ENCODE measurements at regions not wholly inside any gene's neighbourhood (a gene's known extent, or its start where the extent isn't known, plus 50 kb on each side); places are given as distances from the start of the nearest gene placed in this dataset.

GRCh38 chr10:43715334-43715733 is 66.7 kb upstream of the ZNF32 start:
- no peaks in the 10 kb centered on the region for H3K4me1 ChIP-seq (ENCODE audit: insufficient read depth, low read length)
- H3K4me3 ChIP-seq (ENCODE audit: low read depth in 1 of 2, low read length in 2 of 2): no peak overlapping the region
- no peaks in the 10 kb centered on the region for H3K9me3 ChIP-seq (ENCODE audit: insufficient read depth, low read length, severe bottlenecking)
- no peaks in the 10 kb centered on the region for H4K20me1 ChIP-seq (ENCODE audit: insufficient read depth, low read length)
- ATAC-seq (ENCODE audit: insufficient read depth, low read depth) (no peak), DNase-seq (no peak)
- no peak overlapping the region for H2AFZ ChIP-seq (ENCODE audit: low read depth, low read length)
- no peak overlapping the region for H3K9ac ChIP-seq (ENCODE audit: low read depth, low read length)
- no peaks in the 10 kb centered on the region for H3K27me3 ChIP-seq (ENCODE audit: insufficient read depth, low read length, poor library complexity)
- TF ChIP-seq, protein P1, sequence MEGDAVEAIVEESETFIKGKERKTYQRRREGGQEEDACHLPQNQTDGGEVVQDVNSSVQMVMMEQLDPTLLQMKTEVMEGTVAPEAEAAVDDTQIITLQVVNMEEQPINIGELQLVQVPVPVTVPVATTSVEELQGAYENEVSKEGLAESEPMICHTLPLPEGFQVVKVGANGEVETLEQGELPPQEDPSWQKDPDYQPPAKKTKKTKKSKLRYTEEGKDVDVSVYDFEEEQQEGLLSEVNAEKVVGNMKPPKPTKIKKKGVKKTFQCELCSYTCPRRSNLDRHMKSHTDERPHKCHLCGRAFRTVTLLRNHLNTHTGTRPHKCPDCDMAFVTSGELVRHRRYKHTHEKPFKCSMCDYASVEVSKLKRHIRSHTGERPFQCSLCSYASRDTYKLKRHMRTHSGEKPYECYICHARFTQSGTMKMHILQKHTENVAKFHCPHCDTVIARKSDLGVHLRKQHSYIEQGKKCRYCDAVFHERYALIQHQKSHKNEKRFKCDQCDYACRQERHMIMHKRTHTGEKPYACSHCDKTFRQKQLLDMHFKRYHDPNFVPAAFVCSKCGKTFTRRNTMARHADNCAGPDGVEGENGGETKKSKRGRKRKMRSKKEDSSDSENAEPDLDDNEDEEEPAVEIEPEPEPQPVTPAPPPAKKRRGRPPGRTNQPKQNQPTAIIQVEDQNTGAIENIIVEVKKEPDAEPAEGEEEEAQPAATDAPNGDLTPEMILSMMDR (IDR thresholded peaks at IDR 0.05; ENCODE audit: borderline replicate concordance, extremely low read depth, low read length, poor library complexity, severe bottlenecking): no peak
- no peak for TF ChIP-seq EZH2 (IDR thresholded peaks at IDR 0.05; ENCODE audit: borderline replicate concordance, low read depth, low read length, severe bottlenecking)
- no peaks in the 10 kb centered on the region for H3K36me3 ChIP-seq (ENCODE audit: insufficient read depth, low read length)
- no peak overlapping the region for H3K27ac ChIP-seq (ENCODE audit: low read length)
- no peak overlapping the region for H3K4me2 ChIP-seq (ENCODE audit: insufficient read depth, low read length)
- H3K79me2 ChIP-seq (ENCODE audit: insufficient read depth, low read length): no peaks in the 10 kb centered on the region

GRCh38 chr10:43712821-43713584 is 64.3 kb upstream of the ZNF32 start:
- no peak for TF ChIP-seq EZH2 (IDR thresholded peaks at IDR 0.05; ENCODE audit: borderline replicate concordance, low read depth, low read length, severe bottlenecking)
- ATAC-seq (ENCODE audit: insufficient read depth, low read depth): no peak
- Histone ChIP-seq H2AFZ (ENCODE audit: low read depth, low read length) (no peak overlapping the region), H3K4me3 (ENCODE audit: low read depth in 1 of 2, low read length in 2 of 2) (no peak overlapping the region), H3K27me3 (ENCODE audit: insufficient read depth, low read length, poor library complexity) (no peaks in the 10 kb centered on the region), H4K20me1 (ENCODE audit: insufficient read depth, low read length) (no peaks in the 10 kb centered on the region), H3K36me3 (ENCODE audit: insufficient read depth, low read length) (no peaks in the 10 kb centered on the region), H3K27ac (ENCODE audit: low read length) (no peak overlapping the region), H3K9me3 (ENCODE audit: insufficient read depth, low read length, severe bottlenecking) (no peaks in the 10 kb centered on the region), H3K4me1 (ENCODE audit: insufficient read depth, low read length) (no peaks in the 10 kb centered on the region), H3K4me2 (ENCODE audit: insufficient read depth, low read length) (no peak overlapping the region), H3K79me2 (ENCODE audit: insufficient read depth, low read length) (no peaks in the 10 kb centered on the region), H3K9ac (ENCODE audit: low read depth, low read length) (no peak overlapping the region)
- DNase-seq: no peak

DNA sequence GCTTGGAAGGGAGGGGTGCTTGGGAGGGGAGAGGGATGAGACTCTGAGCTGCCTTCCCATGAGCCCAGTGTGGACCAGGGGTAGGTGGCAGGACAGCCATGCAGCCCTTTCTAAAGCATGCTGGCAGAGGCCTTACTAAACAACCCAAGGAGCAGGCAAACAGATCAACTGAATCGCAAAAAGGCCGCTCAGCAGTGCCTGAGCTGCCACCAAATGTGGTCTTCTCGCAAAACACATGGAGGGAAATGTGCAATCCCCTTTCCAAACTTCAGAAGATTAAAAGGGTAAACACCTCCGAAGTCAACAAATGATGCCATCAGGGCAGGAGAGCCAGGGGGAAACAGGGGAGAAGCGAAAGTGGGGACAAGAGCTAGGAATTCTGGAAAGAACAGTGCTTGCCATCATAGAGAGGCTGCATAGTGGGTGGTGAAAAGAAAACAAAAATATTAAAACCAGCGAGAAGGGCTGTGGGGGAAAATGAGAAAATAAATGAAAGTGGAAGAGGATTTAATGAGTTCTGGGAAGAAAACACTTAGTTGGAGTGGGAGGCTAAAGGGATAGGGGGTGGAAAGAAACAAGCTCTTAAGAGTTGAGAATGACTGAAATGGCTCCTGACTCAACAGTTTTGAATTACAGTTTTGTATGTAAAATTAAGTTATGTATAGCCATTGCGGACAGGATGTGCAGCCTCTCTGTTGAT is 62.2 kb upstream of the ZNF32 start:
- Histone ChIP-seq H3K27ac (ENCODE audit: low read length) (no peak overlapping the region), H2AFZ (ENCODE audit: low read depth, low read length) (no peak overlapping the region), H3K79me2 (ENCODE audit: insufficient read depth, low read length) (no peaks in the 10 kb centered on the region), H3K9ac (ENCODE audit: low read depth, low read length) (no peak overlapping the region), H3K4me2 (ENCODE audit: insufficient read depth, low read length) (no peak overlapping the region), H3K4me3 (ENCODE audit: low read depth in 1 of 2, low read length in 2 of 2) (no peak overlapping the region), H3K4me1 (ENCODE audit: insufficient read depth, low read length) (no peaks in the 10 kb centered on the region), H4K20me1 (ENCODE audit: insufficient read depth, low read length) (no peaks in the 10 kb centered on the region), H3K27me3 (ENCODE audit: insufficient read depth, low read length, poor library complexity) (no peaks in the 10 kb centered on the region), H3K36me3 (ENCODE audit: insufficient read depth, low read length) (no peaks in the 10 kb centered on the region), H3K9me3 (ENCODE audit: insufficient read depth, low read length, severe bottlenecking) (no peaks in the 10 kb centered on the region)
- ATAC-seq (ENCODE audit: insufficient read depth, low read depth) (no peak), DNase-seq (no peak)
- TF ChIP-seq, protein P1 (IDR thresholded peaks at IDR 0.05; ENCODE audit: borderline replicate concordance, extremely low read depth, low read length, poor library complexity, severe bottlenecking): no peak
- no peak for TF ChIP-seq EZH2 (IDR thresholded peaks at IDR 0.05; ENCODE audit: borderline replicate concordance, low read depth, low read length, severe bottlenecking)

DNA sequence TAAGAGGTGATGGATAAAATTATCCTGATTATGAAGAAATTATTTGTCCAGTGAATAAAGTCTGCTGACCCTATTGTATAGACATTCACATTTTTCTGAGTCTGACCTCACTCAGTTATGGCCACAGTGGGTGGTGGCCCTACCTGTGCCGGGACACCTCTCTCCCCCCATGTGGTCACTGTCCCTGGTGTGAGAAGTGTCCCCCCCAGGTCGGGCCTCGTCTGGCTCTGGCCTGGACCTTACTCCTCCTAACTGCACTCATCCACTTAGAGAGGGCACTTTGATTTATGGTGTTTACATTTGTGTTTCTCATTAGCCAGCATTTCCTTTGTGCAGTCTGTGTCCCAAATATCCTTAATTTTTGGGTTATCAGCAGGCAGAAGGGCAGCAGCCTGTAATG is 59.6 kb upstream of the ZNF32 start:
- H3K4me2 ChIP-seq (ENCODE audit: insufficient read depth, low read length): no peak overlapping the region
- H4K20me1 ChIP-seq (ENCODE audit: insufficient read depth, low read length): no peaks in the 10 kb centered on the region
- DNase-seq: no peak

More for the DNA sequence above, 59.6 kb upstream of the ZNF32 start:
- Histone ChIP-seq H3K27ac (ENCODE audit: low read length) (no peak overlapping the region), H3K4me1 (ENCODE audit: insufficient read depth, low read length) (no peaks in the 10 kb centered on the region), H3K9ac (ENCODE audit: low read depth, low read length) (no peak overlapping the region), H3K9me3 (ENCODE audit: insufficient read depth, low read length, severe bottlenecking) (no peaks in the 10 kb centered on the region), H3K79me2 (ENCODE audit: insufficient read depth, low read length) (no peaks in the 10 kb centered on the region), H2AFZ (ENCODE audit: low read depth, low read length) (no peak overlapping the region), H3K36me3 (ENCODE audit: insufficient read depth, low read length) (no peaks in the 10 kb centered on the region), H3K27me3 (ENCODE audit: insufficient read depth, low read length, poor library complexity) (no peaks in the 10 kb centered on the region), H3K4me3 (ENCODE audit: low read depth in 1 of 2, low read length in 2 of 2) (no peak overlapping the region)
- TF ChIP-seq, protein P1 (IDR thresholded peaks at IDR 0.05; ENCODE audit: borderline replicate concordance, extremely low read depth, low read length, poor library complexity, severe bottlenecking): no peak
- no peak for TF ChIP-seq EZH2 (IDR thresholded peaks at IDR 0.05; ENCODE audit: borderline replicate concordance, low read depth, low read length, severe bottlenecking)
- no peak for ATAC-seq (ENCODE audit: insufficient read depth, low read depth)
